Mucosa of descending colon (tissue), 3 donors: ENCODE measurements at regions not wholly inside any gene's neighbourhood (a gene's known extent, or its start where the extent isn't known, plus 50 kb on each side); places are given as distances from the start of the nearest gene placed in this dataset.
"Not testable (repeated sequence)": the region's sequence is repeated elsewhere in the genome, so short reads cannot be mapped to it uniquely, and the experiment has no call there.

Experiments
- ATAC-seq: fragments of 200-7000 bp; cut with Tn5 transposase; one replicate; pipeline ENCODE4 v1.9.1; 2020; ENCODE audit warnings: mild to moderate bottlenecking, moderate library complexity
- DNase-seq, 3 donors: peaks; one replicate each; pipeline ENCODE4 v3.0.0-alpha.2; 2020
- H3K36me3 ChIP-seq: fragments of 200-600 bp; one replicate; pipeline ENCODE4 v1.8.0; 2021; ENCODE audit warnings: low read depth, mild to moderate bottlenecking
- H3K4me1 ChIP-seq: fragments of 200-600 bp; one replicate; pipeline ENCODE4 v1.8.0; 2021; ENCODE audit warnings: low read depth, mild to moderate bottlenecking
- H3K4me3 ChIP-seq: fragments of 200-600 bp; one replicate; pipeline ENCODE4 v1.8.0; 2021; ENCODE audit warnings: mild to moderate bottlenecking
- H3K9me3 ChIP-seq: fragments of 200-600 bp; one replicate; pipeline ENCODE4 v1.8.0; 2021; ENCODE audit warnings: mild to moderate bottlenecking
- CTCF ChIP-seq: fragments of 200-600 bp; IDR thresholded peaks from one replicate; pipeline ENCODE4 v1.8.0; 2022; ENCODE audit warnings: antibody characterized with exemption, mild to moderate bottlenecking
- intact Hi-C, 2 donors: fragments of 100-400 bp; cut with DNase I in 1 of 2; cut with micrococcal nuclease in 1 of 2; formaldehyde crosslinking; loops; one replicate each; pipeline versions ENCODE4 v1.11.0 to v1.11.1; 2022; cut with DNase I, micrococcal nuclease
- donor health status: DM: no; HTN: no; CAD: no; lungs with moderate emphysema.
- donor health status: DM: no; HTN: no; CAD: no.
- donor health status: DM: no; HTN: yes; CAD: no.

GRCh38 chr1:143651350-143651992 is 320.3 kb downstream of the FAM72C start:
- H3K9me3 ChIP-seq = no peaks in the 10 kb centered on the region
- no peaks in the 10 kb centered on the region for H3K4me1 ChIP-seq
- no peaks in the 10 kb centered on the region for H3K36me3 ChIP-seq
- no peak for DNase-seq
- no peak for TF ChIP-seq CTCF
- no peak for ATAC-seq
- H3K4me3 ChIP-seq = no peak overlapping the region
- intact Hi-C loops = no loop called here

- ATAC-seq, DNase-seq, H3K9me3 ChIP-seq, H3K36me3 ChIP-seq, H3K4me3 ChIP-seq, H3K4me1 ChIP-seq, intact Hi-C loops: not testable (repeated sequence)
These were observed 327.8 kb downstream of the FAM72C start for GRCh38 chr1:143644035-143644434.

- ATAC-seq = no peak
- no peak overlapping the region for H3K4me3 ChIP-seq
- intact Hi-C loops = no loop called here
These were observed 328.5 kb downstream of the FAM72C start for GRCh38 chr1:143643148-143643885.

GRCh38 chr1:143625886-143626285 is 345.9 kb downstream of the FAM72C start:
- DNase-seq = no peak
- no peak for ATAC-seq
- intact Hi-C loops = no loop called here
- no peak for TF ChIP-seq CTCF
- no peaks in the 10 kb centered on the region for H3K36me3 ChIP-seq
- no peak overlapping the region for H3K4me3 ChIP-seq
- no peaks in the 10 kb centered on the region for H3K9me3 ChIP-seq
- H3K4me1 ChIP-seq = no peaks in the 10 kb centered on the region

More at GRCh38 chr1:143643148-143643885, 328.5 kb downstream of the FAM72C start:
- Histone ChIP-seq H3K9me3 (no peaks in the 10 kb centered on the region), H3K4me1 (no peaks in the 10 kb centered on the region), H3K36me3 (no peaks in the 10 kb centered on the region)
- no peak for DNase-seq
- TF ChIP-seq CTCF = no peak

- intact Hi-C loops = no loop called here
- DNase-seq (no peak), ATAC-seq (no peak)
- no peaks in the 10 kb centered on the region for H3K4me1 ChIP-seq
- no peak for TF ChIP-seq CTCF
- no peaks in the 10 kb centered on the region for H3K36me3 ChIP-seq
- no peaks in the 10 kb centered on the region for H3K9me3 ChIP-seq
- H3K4me3 ChIP-seq = no peak overlapping the region
These were observed 351.9 kb downstream of the FAM72C start for GRCh38 chr1:143619851-143620250.

- no peak for ATAC-seq
- no peak overlapping the region for H3K4me3 ChIP-seq
- no peaks in the 10 kb centered on the region for H3K4me1 ChIP-seq
- H3K9me3 ChIP-seq = no peaks in the 10 kb centered on the region
- H3K36me3 ChIP-seq = no peaks in the 10 kb centered on the region
- intact Hi-C loops = no loop called here
- DNase-seq = no peak
- TF ChIP-seq CTCF = no peak
These were observed 360.6 kb downstream of the FAM72C start for GRCh38 chr1:143611159-143611558.
